ENCODE measurements at regions not wholly inside any gene's neighbourhood (a gene's known extent, or its start where the extent isn't known, plus 50 kb on each side); places are given as distances from the start of the nearest gene placed in this dataset.

- no peak for DNase-seq (ENCODE audit: low read depth)
These were observed 56.9 kb downstream of the SOWAHB start for GRCh38 chr4:76841026-76841425.

DNA sequence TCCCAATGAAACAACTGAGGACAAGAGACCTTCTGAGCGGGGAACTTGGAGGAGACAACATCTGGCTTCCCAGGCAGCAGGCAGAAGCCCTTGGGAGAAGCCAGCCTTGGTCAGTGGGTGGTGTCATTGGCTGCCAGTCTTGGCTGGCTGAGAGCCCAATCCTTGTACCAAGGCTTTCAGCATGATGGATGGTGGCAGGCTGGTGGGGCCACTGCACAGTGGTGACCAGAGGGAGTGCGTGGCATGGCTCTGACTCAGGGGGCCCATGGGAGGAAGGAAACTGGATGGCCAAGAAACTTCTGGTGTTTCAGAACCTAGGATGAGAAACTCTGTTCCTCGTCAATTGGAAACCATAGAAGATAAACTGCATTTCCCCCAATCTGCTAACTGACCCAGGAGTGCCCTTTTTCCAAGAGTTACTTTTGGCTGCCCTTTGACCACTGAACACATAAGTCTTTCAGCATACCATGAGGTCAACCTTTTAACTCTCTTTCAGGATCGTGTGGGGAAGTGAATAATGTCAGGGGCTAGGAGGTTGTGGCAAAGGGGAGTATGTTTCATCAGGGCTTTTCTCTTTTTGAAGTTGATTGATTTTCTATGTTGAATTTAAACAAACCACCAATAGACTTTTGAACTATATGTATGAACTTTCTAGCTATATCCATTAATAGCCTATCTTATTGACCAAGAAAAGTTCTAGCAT lies 60.9 kb downstream of the SOWAHB start:
- peak; percentile 39 for DNase-seq (ENCODE audit: low read depth)

All from RPMI7951 (cell line).